Thyroid gland (tissue), 4 donors: ENCODE measurements at regions not wholly inside any gene's neighbourhood (a gene's known extent, or its start where the extent isn't known, plus 50 kb on each side); places are given as distances from the start of the nearest gene placed in this dataset.
"Not testable (repeated sequence)": the region's sequence is repeated elsewhere in the genome, so short reads cannot be mapped to it uniquely, and the experiment has no call there.

Experiments used
- DNase-seq, 2 donors: peaks; one replicate each; pipeline ENCODE4 v3.0.0-alpha.2; 2019
- H3K27ac ChIP-seq, 3 donors: fragments of 200-600 bp; sonication (generic); 1 replicate in 2 of 3; 2 replicates in 1 of 3; pipeline ENCODE4 v1.5.1; 2016 to 2019; ENCODE audit warnings: mild to moderate bottlenecking in 1 of 3, moderate library complexity in 1 of 3
- H3K27me3 ChIP-seq: fragments of 200-600 bp; sonication (generic); one replicate; pipeline ENCODE4 v1.5.1; 2019
- H3K36me3 ChIP-seq, 2 donors: fragments of 200-600 bp; sonication (generic); one replicate each; pipeline ENCODE4 v1.5.1; 2016 to 2019
- H3K4me1 ChIP-seq, 2 donors: fragments of 200-600 bp; sonication (generic); one replicate each; pipeline ENCODE4 v1.5.1; 2017 to 2019
- H3K4me3 ChIP-seq, 3 donors: fragments of 200-600 bp; sonication (generic); replicated peaks in 1 of 3; 1 replicate in 2 of 3; 2 replicates in 1 of 3; pipeline ENCODE4 v1.5.1; 2016; ENCODE audit warnings: mild to moderate bottlenecking in 1 of 3
- H3K9me3 ChIP-seq: fragments of 200-600 bp; sonication (generic); one replicate; pipeline ENCODE4 v1.5.1; 2017
- WGBS, 2 donors: methylation state at CpG; one replicate each; pipeline ENCODE4 v1.1.5; 2017; 5-methylcytosine and 5-hydroxymethylcytosine counted together
- intact Hi-C: fragments of 100-400 bp; cut with DNase I; formaldehyde crosslinking; loops from one replicate; pipeline ENCODE4 v1.15.1; 2023

GRCh38 chrX:3902222-3902621 lies 188.8 kb upstream of the PRKX start:
- WGBS, 2 donors = no CpG with 5 or more reads among the region's 11 CpGs
- H3K27ac ChIP-seq, H3K4me1 ChIP-seq, H3K27me3 ChIP-seq, H3K36me3 ChIP-seq, intact Hi-C loops, DNase-seq, H3K4me3 ChIP-seq, H3K9me3 ChIP-seq: not testable (repeated sequence)

GRCh38 chrX:3896755-3897154 lies 183.3 kb upstream of the PRKX start:
- no CpG with 5 or more reads among the region's 4 CpGs for WGBS, 2 donors
- H3K4me3 ChIP-seq, H3K27ac ChIP-seq, H3K27me3 ChIP-seq, DNase-seq, intact Hi-C loops, H3K9me3 ChIP-seq, H3K36me3 ChIP-seq, H3K4me1 ChIP-seq: not testable (repeated sequence)

- DNase-seq, H3K27ac ChIP-seq, intact Hi-C loops, H3K4me1 ChIP-seq, H3K4me3 ChIP-seq, H3K27me3 ChIP-seq, H3K9me3 ChIP-seq, H3K36me3 ChIP-seq: not testable (repeated sequence)
- WGBS, 2 donors = 17% methylated on average over 1 of the region's 5 CpGs; no CpG with 5 or more reads in 1 of the 2 donors
These were observed 169.1 kb upstream of the PRKX start for GRCh38 chrX:3882553-3882920.

- H3K9me3 ChIP-seq, H3K4me3 ChIP-seq, DNase-seq, intact Hi-C loops, H3K4me1 ChIP-seq, H3K27ac ChIP-seq, H3K36me3 ChIP-seq, H3K27me3 ChIP-seq: not testable (repeated sequence)
- WGBS, 2 donors = no CpG with 5 or more reads among the region's 91 CpGs
These were observed 168.6 kb upstream of the PRKX start for GRCh38 chrX:3881898-3882552.

- DNase-seq, intact Hi-C loops, H3K4me1 ChIP-seq, H3K36me3 ChIP-seq, H3K9me3 ChIP-seq, H3K27ac ChIP-seq, H3K27me3 ChIP-seq, H3K4me3 ChIP-seq: not testable (repeated sequence)
- no CpG with 5 or more reads among the region's 63 CpGs for WGBS, 2 donors
These were observed 167.9 kb upstream of the PRKX start for GRCh38 chrX:3881255-3881895.

- H3K36me3 ChIP-seq, H3K27me3 ChIP-seq, DNase-seq, H3K4me3 ChIP-seq, H3K4me1 ChIP-seq, H3K9me3 ChIP-seq, intact Hi-C loops, H3K27ac ChIP-seq: not testable (repeated sequence)
- no CpG with 5 or more reads among the region's 28 CpGs for WGBS, 2 donors
These were observed 162.9 kb upstream of the PRKX start for GRCh38 chrX:3876393-3876792.

GRCh38 chrX:3875638-3876037 lies 162.2 kb upstream of the PRKX start:
- WGBS, 2 donors = no CpG with 5 or more reads among the region's 12 CpGs

GRCh38 chrX:3872226-3872879 lies 158.9 kb upstream of the PRKX start:
- H3K4me1 ChIP-seq, H3K27me3 ChIP-seq, H3K9me3 ChIP-seq, intact Hi-C loops, H3K4me3 ChIP-seq, H3K36me3 ChIP-seq, H3K27ac ChIP-seq, DNase-seq: not testable (repeated sequence)
- 78 to 97% methylated on average over 6 of the region's 12 CpGs for WGBS, 2 donors

More at GRCh38 chrX:3875638-3876037, 162.2 kb upstream of the PRKX start:
- intact Hi-C loops, H3K27me3 ChIP-seq, H3K9me3 ChIP-seq, H3K4me1 ChIP-seq, DNase-seq, H3K36me3 ChIP-seq, H3K27ac ChIP-seq, H3K4me3 ChIP-seq: not testable (repeated sequence)

- H3K4me3 ChIP-seq, H3K27me3 ChIP-seq, H3K36me3 ChIP-seq, intact Hi-C loops, H3K4me1 ChIP-seq, DNase-seq, H3K9me3 ChIP-seq, H3K27ac ChIP-seq: not testable (repeated sequence)
- 100% methylated on average over 3 of the region's 19 CpGs; no CpG with 5 or more reads in 1 of the 2 donors for WGBS, 2 donors
These were observed 153.8 kb upstream of the PRKX start for GRCh38 chrX:3867067-3867831.

- H3K27ac ChIP-seq, H3K4me3 ChIP-seq, H3K27me3 ChIP-seq, intact Hi-C loops, H3K4me1 ChIP-seq, DNase-seq, H3K36me3 ChIP-seq, H3K9me3 ChIP-seq: not testable (repeated sequence)
- WGBS, 2 donors = no CpG with 5 or more reads among the region's 4 CpGs
These were observed 144.9 kb upstream of the PRKX start for GRCh38 chrX:3858332-3858731.

GRCh38 chrX:3843522-3844145 lies 130.2 kb upstream of the PRKX start:
- WGBS, 2 donors = no CpG with 5 or more reads among the region's 85 CpGs
- intact Hi-C loops, H3K36me3 ChIP-seq, H3K27me3 ChIP-seq, H3K4me1 ChIP-seq, H3K27ac ChIP-seq, H3K9me3 ChIP-seq: not testable (repeated sequence)
- DNase-seq = peak in 1 of 2 donors; percentile 4
- peak overlapping the region in 1 of 3 donors; percentile 30 for H3K4me3 ChIP-seq

- intact Hi-C loops, H3K4me1 ChIP-seq, H3K9me3 ChIP-seq, H3K36me3 ChIP-seq, H3K27me3 ChIP-seq, H3K27ac ChIP-seq: not testable (repeated sequence)
- peak; percentile 7 to 30 for DNase-seq
- peak overlapping the region in 1 of 3 donors; percentile 30 for H3K4me3 ChIP-seq
- WGBS, 2 donors = no CpG with 5 or more reads among the region's 70 CpGs
These were observed 129.5 kb upstream of the PRKX start for GRCh38 chrX:3842822-3843521.
